Adrenal gland (tissue), 9 donors: ENCODE measurements at regions not wholly inside any gene's neighbourhood (a gene's known extent, or its start where the extent isn't known, plus 50 kb on each side); places are given as distances from the start of the nearest gene placed in this dataset.

ENCODE experiments used
- DNase-seq, 7 donors: peaks; one replicate each; pipeline ENCODE4 v3.0.0-alpha.2; 2019 to 2020
- H3K27ac ChIP-seq, 5 donors: fragments of 200-600 bp; sonication (generic) in 4 of 5; 1 replicate in 3 of 5; 2 replicates in 2 of 5; pipeline versions ENCODE4 v1.5.1 to v1.8.0; 2016 to 2020; ENCODE audit warnings: mild to moderate bottlenecking in 1 of 5
- H3K27me3 ChIP-seq: fragments of 200-600 bp; 2 replicates; pipeline ENCODE4 v1.8.0; 2021
- H3K36me3 ChIP-seq, 2 donors: fragments of 200-600 bp; replicated peaks in 1 of 2; 1 replicate in 1 of 2; 2 replicates in 1 of 2; pipeline versions ENCODE4 v1.5.1 to v1.8.0; 2018 to 2022
- H3K4me1 ChIP-seq, 2 donors: fragments of 200-600 bp; replicated peaks in 1 of 2; 1 replicate in 1 of 2; 2 replicates in 1 of 2; pipeline versions ENCODE4 v1.5.1 to v1.8.0; 2018 to 2021
- H3K4me3 ChIP-seq, 4 donors: fragments of 200-600 bp; sonication (generic) in 3 of 4; one replicate each; pipeline ENCODE4 v1.5.1; 2016 to 2018
- H3K9me3 ChIP-seq, 3 donors: fragments of 200-600 bp; sonication (generic) in 1 of 3; replicated peaks in 1 of 3; 1 replicate in 2 of 3; 2 replicates in 1 of 3; pipeline versions ENCODE4 v1.5.1 to v1.8.0; 2016 to 2021
- CTCF ChIP-seq, 6 experiments: fragments of 450-650 bp in 4 of 6; fragments of 200-600 bp in 2 of 6; sonication (generic) in 1 of 6; IDR thresholded peaks; 1 replicate in 5 of 6; 2 replicates in 1 of 6; pipeline versions ENCODE4 v1.5.1 to v1.8.0; 2016 to 2021; ENCODE audit warnings: antibody characterized with exemption in 6 of 6, mild to moderate bottlenecking in 2 of 6, moderate library complexity in 1 of 6
- POLR2A ChIP-seq, 2 donors: fragments of 450-650 bp; IDR thresholded peaks; one replicate each; pipeline ENCODE4 v1.6.1; 2017; ENCODE audit warnings: antibody characterized with exemption in 2 of 2, mild to moderate bottlenecking in 2 of 2, moderate library complexity in 1 of 2
- WGBS, 4 donors: extraction: QIAGEN DNeasy Blood & Tissue Kit in 2 of 4; methylation state at CpG; one replicate each; pipeline versions ENCODE4 v1.1.5 to v1.1.7; 2013 to 2017; 5-methylcytosine and 5-hydroxymethylcytosine counted together
- intact Hi-C, 2 donors: fragments of 100-400 bp; cut with DNase I; formaldehyde crosslinking; loops; one replicate each; pipeline versions ENCODE4 v1.14.1 to v1.15.0; 2022 to 2023
- donor health status: healthy with polysubstance abuse.
- donor health status: Bipolar disorder and iron deficiency.
- donor health status: DM: yes; HTN: yes; CAD: no.
- donor health status: DM: no; HTN: no; CAD: no.
- donor health status: DM: no; HTN: no; CAD: no.

DNA sequence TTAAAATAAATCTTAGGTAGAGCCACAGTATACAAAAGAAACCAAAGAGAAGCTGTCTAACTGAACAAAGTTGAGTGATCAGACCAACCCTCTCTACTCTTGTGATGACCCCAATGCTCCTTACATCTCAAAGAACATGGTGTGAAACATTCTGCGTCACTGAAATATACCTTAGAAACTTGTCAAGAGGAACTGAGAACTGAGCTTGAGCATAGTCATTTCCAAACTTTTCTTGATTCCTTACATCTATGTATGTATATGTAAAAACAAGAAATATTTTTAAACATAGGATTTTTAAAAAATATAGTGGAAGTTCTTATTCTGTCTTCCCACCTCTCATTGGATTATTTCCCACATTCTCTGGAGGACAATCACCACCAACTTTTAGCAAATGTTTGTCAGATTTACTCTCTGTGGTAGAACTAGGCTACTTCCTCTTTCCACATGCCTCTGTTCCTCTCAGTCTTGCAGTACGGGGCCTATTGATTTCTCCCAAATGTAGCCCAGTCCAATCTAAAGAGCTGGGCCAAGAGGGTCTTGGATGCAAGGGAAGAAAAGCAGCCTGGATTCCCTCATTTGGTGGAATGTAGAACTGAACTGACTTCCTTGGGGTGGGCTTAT is 98.2 kb upstream of the HHIP start:
- DNase-seq: no peak
- no peak overlapping the region for H3K4me3 ChIP-seq
- 65 to 74% (median 73%) methylated on average over 2 of the region's 2 CpGs for WGBS, 4 donors
- no peaks in the 10 kb centered on the region for H3K4me1 ChIP-seq
- H3K27me3 ChIP-seq: no peaks in the 10 kb centered on the region
- no peaks in the 10 kb centered on the region for H3K9me3 ChIP-seq
- no peaks in the 10 kb centered on the region for H3K36me3 ChIP-seq
- no peak for TF ChIP-seq POLR2A (IDR thresholded peaks at IDR 0.05)
- TF ChIP-seq CTCF (IDR thresholded peaks at IDR 0.05): no peak
- intact Hi-C loops: no loop called here
- no peak overlapping the region for H3K27ac ChIP-seq

DNA sequence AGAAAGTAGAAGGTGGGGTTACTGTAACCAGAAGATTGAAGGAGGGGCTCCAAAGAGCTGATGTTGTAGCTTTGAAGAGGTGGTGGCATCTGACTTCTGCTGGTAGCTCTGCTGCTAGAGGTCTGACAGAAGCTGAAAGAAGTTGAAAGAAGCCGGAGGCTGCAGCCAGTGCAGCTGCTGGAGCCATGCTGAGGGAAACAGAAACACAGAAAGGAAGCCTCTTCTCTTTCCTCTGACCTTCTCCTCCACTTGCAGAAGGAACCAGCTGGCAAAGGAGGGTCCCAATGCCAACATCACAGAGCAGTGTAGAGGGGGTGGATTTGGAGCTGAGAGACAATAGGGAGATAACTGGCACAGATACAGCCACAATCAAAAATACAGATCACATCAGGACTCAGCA is 89.3 kb upstream of the HHIP start:
- intact Hi-C loops: no loop called here
- Histone ChIP-seq H3K27ac (no peak overlapping the region), H3K36me3 (no peaks in the 10 kb centered on the region), H3K4me3 (no peak overlapping the region), H3K9me3 (no peaks in the 10 kb centered on the region), H3K27me3 (no peaks in the 10 kb centered on the region), H3K4me1 (no peaks in the 10 kb centered on the region)
- no peak for TF ChIP-seq CTCF (IDR thresholded peaks at IDR 0.05)
- no peak for TF ChIP-seq POLR2A (IDR thresholded peaks at IDR 0.05)
- DNase-seq: no peak
- WGBS, 4 donors: 36 to 75% (median 55%) methylated on average over 1 of the region's 1 CpG

DNA sequence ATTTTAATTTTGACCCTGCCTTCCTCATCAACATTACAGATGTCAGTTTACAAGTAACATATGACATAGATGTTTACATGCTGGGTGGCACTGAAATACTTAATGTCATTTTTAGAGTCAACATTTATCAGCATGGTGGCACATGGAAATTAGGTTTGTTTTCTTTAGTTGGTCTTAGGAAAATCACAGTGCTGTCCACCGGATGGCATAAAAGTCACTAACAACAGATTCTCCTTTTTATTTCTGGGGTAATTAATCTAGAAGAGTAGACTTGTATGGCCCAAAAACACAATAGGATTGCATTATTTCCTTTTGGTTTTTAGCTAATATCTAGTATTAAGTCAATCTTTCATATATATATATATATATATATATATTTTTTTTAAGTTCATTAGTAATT is 88.6 kb upstream of the HHIP start:
- no peak overlapping the region for H3K27ac ChIP-seq
- no peak overlapping the region for H3K4me3 ChIP-seq
- 33 to 64% (median 50%) methylated on average over 1 of the region's 1 CpG for WGBS, 4 donors
- TF ChIP-seq CTCF (IDR thresholded peaks at IDR 0.05) (no peak), POLR2A (IDR thresholded peaks at IDR 0.05) (no peak)
- H3K36me3 ChIP-seq: no peaks in the 10 kb centered on the region
- no peak for DNase-seq
- no peaks in the 10 kb centered on the region for H3K4me1 ChIP-seq
- no peaks in the 10 kb centered on the region for H3K9me3 ChIP-seq
- intact Hi-C loops: no loop called here
- H3K27me3 ChIP-seq: no peaks in the 10 kb centered on the region

- no peaks in the 10 kb centered on the region for H3K9me3 ChIP-seq
- no peaks in the 10 kb centered on the region for H3K4me1 ChIP-seq
- DNase-seq: no peak
- intact Hi-C loops: no loop called here
- H3K4me3 ChIP-seq: no peak overlapping the region
- H3K36me3 ChIP-seq: no peaks in the 10 kb centered on the region
- TF ChIP-seq CTCF (IDR thresholded peaks at IDR 0.05) (no peak), POLR2A (IDR thresholded peaks at IDR 0.05) (no peak)
- WGBS, 4 donors: 40 to 48% (median 45%) methylated on average over 10 of the region's 10 CpGs
- H3K27ac ChIP-seq: no peak overlapping the region
- H3K27me3 ChIP-seq: no peaks in the 10 kb centered on the region
Measured at GRCh38 chr4:144562019-144562705, 83.8 kb upstream of the HHIP start.
